Loucy (cell line): ENCODE measurements at regions not wholly inside any gene's neighbourhood (a gene's known extent, or its start where the extent isn't known, plus 50 kb on each side); places are given as distances from the start of the nearest gene placed in this dataset.

Source experiments
- H2AFZ ChIP-seq: fragments of 200-600 bp; sonication (generic); 2 replicates; pipeline ENCODE4 v1.6.0; 2016; ENCODE audit warnings: antibody characterized with exemption, mild to moderate bottlenecking, low read length, moderate library complexity
- H3F3A ChIP-seq: fragments of 200-600 bp; 2 replicates; pipeline ENCODE4 v1.6.0; 2016; ENCODE audit warnings: antibody characterized with exemption, low read depth, mild to moderate bottlenecking
- H3K27me3 ChIP-seq: fragments of 200-600 bp; sonication (generic); 2 replicates; pipeline ENCODE4 v1.6.1; 2014; ENCODE audit warnings: low read length, mild to moderate bottlenecking; ENCODE audit not compliant: insufficient read depth, poor library complexity, severe bottlenecking
- H3K36me3 ChIP-seq: fragments of 200-600 bp; sonication (generic); 2 replicates; pipeline ENCODE4 v1.6.1; 2016; ENCODE audit warnings: low read length; ENCODE audit not compliant: insufficient read depth
- H3K4me1 ChIP-seq: fragments of 200-600 bp; sonication (generic); 2 replicates; pipeline ENCODE4 v1.5.1; 2014; ENCODE audit warnings: low read length, mild to moderate bottlenecking; ENCODE audit not compliant: insufficient read depth, poor library complexity, severe bottlenecking
- H3K4me2 ChIP-seq: fragments of 200-600 bp; sonication (generic); 2 replicates; pipeline ENCODE4 v1.6.0; 2014; ENCODE audit warnings: antibody characterized with exemption, low read length, low read depth, mild to moderate bottlenecking; ENCODE audit not compliant: poor library complexity, severe bottlenecking
- H3K4me3 ChIP-seq: fragments of 200-600 bp; sonication (generic); 2 replicates; pipeline ENCODE4 v1.5.1; 2014; ENCODE audit warnings: low read length, mild to moderate bottlenecking, mixed read lengths; ENCODE audit not compliant: poor library complexity, severe bottlenecking
- H3K79me2 ChIP-seq: fragments of 200-600 bp; sonication (generic); 2 replicates; pipeline ENCODE4 v1.6.1; 2014; ENCODE audit warnings: low read length; ENCODE audit not compliant: insufficient read depth
- H3K9ac ChIP-seq: fragments of 200-600 bp; sonication (generic); 2 replicates; pipeline ENCODE4 v1.6.0; 2014; ENCODE audit warnings: mild to moderate bottlenecking, low read depth, low read length, moderate library complexity; ENCODE audit not compliant: poor library complexity, severe bottlenecking
- H3K9me2 ChIP-seq: fragments of 200-600 bp; sonication (generic); replicated peaks from 2 replicates; pipeline ENCODE4 v1.6.1; 2016; ENCODE audit warnings: low read depth, low read length, mixed read lengths
- H3K9me3 ChIP-seq: fragments of 200-600 bp; sonication (generic); 2 replicates; pipeline ENCODE4 v1.6.1; 2014; ENCODE audit warnings: mild to moderate bottlenecking, antibody characterized with exemption, low read length, low read depth; ENCODE audit not compliant: insufficient read depth
- H4K20me1 ChIP-seq: fragments of 200-600 bp; sonication (generic); 2 replicates; pipeline ENCODE4 v1.6.0; 2014; ENCODE audit warnings: antibody characterized with exemption, low read length, mild to moderate bottlenecking; ENCODE audit not compliant: insufficient read depth, poor library complexity, severe bottlenecking
- EZH2phosphoT487 ChIP-seq: fragments of 200-600 bp; IDR thresholded peaks from 2 replicates; pipeline ENCODE4 v1.6.1; 2018; ENCODE audit warnings: antibody characterized with exemption, mild to moderate bottlenecking, moderate library complexity, borderline replicate concordance
- TF ChIP-seq, protein P1 (sequence below): fragments of 200-600 bp; sonication (generic); conservative IDR thresholded peaks from 2 replicates; pipeline ENCODE4 v1.5.1; 2014; ENCODE audit warnings: mild to moderate bottlenecking, antibody characterized with exemption, low read length

DNA sequence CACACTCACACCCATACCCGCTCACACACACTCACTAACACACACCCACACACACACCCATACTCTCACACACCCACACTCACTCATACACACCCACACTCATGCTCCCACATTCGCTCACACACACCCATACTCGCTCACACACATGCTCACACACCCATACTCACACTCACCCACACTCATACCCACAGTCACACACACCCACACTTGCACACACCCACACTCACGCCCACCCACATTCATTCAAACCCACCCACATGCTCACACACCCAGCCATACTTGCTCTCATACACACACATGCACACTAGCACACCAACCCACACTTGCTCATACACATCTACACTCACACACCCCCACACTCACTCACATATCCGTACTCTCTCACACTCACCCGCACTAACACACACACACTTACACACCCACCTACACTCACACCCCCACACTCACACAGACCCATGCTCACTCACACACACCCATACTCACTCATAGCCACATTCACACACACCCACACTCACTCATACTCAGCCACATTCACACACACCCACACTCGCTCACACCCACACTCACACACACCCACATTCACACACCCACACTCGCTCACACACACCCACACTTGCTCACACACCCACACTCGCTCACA lies 322.4 kb upstream of the N4BP1 start:
- no peak for TF ChIP-seq EZH2phosphoT487
- TF ChIP-seq, protein P1, sequence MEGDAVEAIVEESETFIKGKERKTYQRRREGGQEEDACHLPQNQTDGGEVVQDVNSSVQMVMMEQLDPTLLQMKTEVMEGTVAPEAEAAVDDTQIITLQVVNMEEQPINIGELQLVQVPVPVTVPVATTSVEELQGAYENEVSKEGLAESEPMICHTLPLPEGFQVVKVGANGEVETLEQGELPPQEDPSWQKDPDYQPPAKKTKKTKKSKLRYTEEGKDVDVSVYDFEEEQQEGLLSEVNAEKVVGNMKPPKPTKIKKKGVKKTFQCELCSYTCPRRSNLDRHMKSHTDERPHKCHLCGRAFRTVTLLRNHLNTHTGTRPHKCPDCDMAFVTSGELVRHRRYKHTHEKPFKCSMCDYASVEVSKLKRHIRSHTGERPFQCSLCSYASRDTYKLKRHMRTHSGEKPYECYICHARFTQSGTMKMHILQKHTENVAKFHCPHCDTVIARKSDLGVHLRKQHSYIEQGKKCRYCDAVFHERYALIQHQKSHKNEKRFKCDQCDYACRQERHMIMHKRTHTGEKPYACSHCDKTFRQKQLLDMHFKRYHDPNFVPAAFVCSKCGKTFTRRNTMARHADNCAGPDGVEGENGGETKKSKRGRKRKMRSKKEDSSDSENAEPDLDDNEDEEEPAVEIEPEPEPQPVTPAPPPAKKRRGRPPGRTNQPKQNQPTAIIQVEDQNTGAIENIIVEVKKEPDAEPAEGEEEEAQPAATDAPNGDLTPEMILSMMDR: no peak
- Histone ChIP-seq H3K9me2 (no peaks in the 10 kb centered on the region), H3K27me3 (no peaks in the 10 kb centered on the region), H4K20me1 (no peaks in the 10 kb centered on the region), H3F3A (no peaks in the 10 kb centered on the region), H3K4me2 (no peak overlapping the region), H3K4me3 (no peak overlapping the region), H3K9ac (no peak overlapping the region), H3K36me3 (no peaks in the 10 kb centered on the region), H2AFZ (no peak overlapping the region), H3K9me3 (peaks cover 19% of the 10 kb centered on the region), H3K4me1 (no peaks in the 10 kb centered on the region), H3K79me2 (no peaks in the 10 kb centered on the region)

DNA sequence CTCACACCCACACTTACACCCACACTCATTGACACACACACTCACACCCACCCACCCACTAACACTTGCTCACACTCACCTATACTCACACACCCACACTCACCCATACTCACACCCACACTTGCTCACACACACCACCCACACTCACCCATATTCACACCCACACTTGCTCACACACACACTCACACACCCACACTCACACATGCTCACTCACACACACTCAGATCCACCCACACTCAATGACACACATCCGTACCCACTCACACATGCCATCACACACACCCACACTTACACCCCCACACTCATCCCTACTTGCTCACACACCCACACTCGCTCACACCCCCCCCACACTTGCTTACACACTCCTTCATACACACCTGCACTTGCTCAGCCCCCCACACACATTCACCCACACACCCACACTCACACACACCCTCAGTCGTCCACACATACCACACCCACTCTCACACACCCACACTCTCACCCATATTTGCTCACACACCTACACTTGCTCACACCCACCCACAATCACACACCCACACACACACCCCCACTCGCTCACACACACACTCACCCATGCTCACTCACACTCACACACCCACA lies 321.1 kb upstream of the N4BP1 start:
- H3K27me3 ChIP-seq: no peaks in the 10 kb centered on the region
- no peaks in the 10 kb centered on the region for H4K20me1 ChIP-seq
- H3K4me2 ChIP-seq: no peak overlapping the region
- H3K79me2 ChIP-seq: no peaks in the 10 kb centered on the region
- H2AFZ ChIP-seq: no peak overlapping the region
- no peak overlapping the region for H3K4me3 ChIP-seq
- no peaks in the 10 kb centered on the region for H3K4me1 ChIP-seq
- no peaks in the 10 kb centered on the region for H3K9me2 ChIP-seq
- no peaks in the 10 kb centered on the region for H3F3A ChIP-seq
- no peaks in the 10 kb centered on the region for H3K36me3 ChIP-seq
- H3K9ac ChIP-seq: no peak overlapping the region
- TF ChIP-seq EZH2phosphoT487: no peak
- TF ChIP-seq, protein P1: no peak
- H3K9me3 ChIP-seq: peaks cover 22% of the 10 kb centered on the region

DNA sequence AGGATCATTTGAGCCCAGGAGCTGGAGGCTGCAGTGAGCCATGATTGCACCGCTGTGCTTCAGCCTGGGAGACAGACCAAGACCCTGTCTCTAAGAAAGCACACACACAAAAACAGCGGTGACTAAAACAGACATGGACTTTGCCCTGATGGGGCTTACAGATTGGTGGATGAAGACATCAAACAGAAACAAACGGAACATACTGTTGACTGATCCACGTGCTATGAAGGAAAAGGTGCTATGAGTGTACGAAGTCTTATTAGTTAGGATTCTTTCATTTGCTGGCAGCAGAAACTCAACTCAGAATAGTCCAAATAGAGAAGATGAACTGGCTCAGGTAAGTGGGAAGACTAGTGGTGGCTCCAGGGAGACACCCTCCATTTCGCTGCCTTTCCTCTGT lies 309.8 kb upstream of the N4BP1 start:
- H3K4me2 ChIP-seq: no peak overlapping the region
- H3K4me1 ChIP-seq: no peaks in the 10 kb centered on the region
- no peaks in the 10 kb centered on the region for H3K79me2 ChIP-seq
- no peak overlapping the region for H2AFZ ChIP-seq
- no peak for TF ChIP-seq EZH2phosphoT487
- TF ChIP-seq, protein P1: no peak
- H4K20me1 ChIP-seq: no peaks in the 10 kb centered on the region
- no peaks in the 10 kb centered on the region; the same call in 1 of the 2 replicates for H3K9me3 ChIP-seq
- H3F3A ChIP-seq: no peaks in the 10 kb centered on the region
- no peaks in the 10 kb centered on the region for H3K36me3 ChIP-seq
- H3K9ac ChIP-seq: no peak overlapping the region
- H3K27me3 ChIP-seq: no peaks in the 10 kb centered on the region
- no peaks in the 10 kb centered on the region for H3K9me2 ChIP-seq
- no peak overlapping the region for H3K4me3 ChIP-seq
